WTC11 (cell line): ENCODE measurements at regions not wholly inside any gene's neighbourhood (a gene's known extent, or its start where the extent isn't known, plus 50 kb on each side); places are given as distances from the start of the nearest gene placed in this dataset.

Experiments used
- ATAC-seq: fragments of 200-7000 bp; cut with Tn5 transposase; 2 replicates; pipeline ENCODE4 v1.10.0; 2021; ENCODE audit warnings: mild to moderate bottlenecking, moderate library complexity
- CTCF ChIA-PET: fragments of 300-600 bp; sonication (Branson Sonifier 250); formaldehyde crosslinking; loops from one replicate; lab custom pipeline; 2021; ENCODE audit warnings: antibody characterized with exemption; lab: Charles Lee
- POLR2A ChIA-PET: fragments of 350-600 bp; sonication (Branson Sonifier 250); formaldehyde crosslinking; loops from one replicate; lab custom pipeline; 2021; ENCODE audit warnings: antibody characterized with exemption; lab: Charles Lee
- DNase-seq: peaks from one replicate; pipeline ENCODE4 v3.0.0; 2021; ENCODE audit warnings: low spot score
- H3K27ac Mint-ChIP-seq: 2 replicates; pipeline ENCODE4 v1.8.0; 2021; ENCODE audit warnings: mixed read lengths
- H3K27me3 Mint-ChIP-seq: 2 replicates; pipeline ENCODE4 v1.8.0; 2021; ENCODE audit warnings: low read depth, mild to moderate bottlenecking, moderate library complexity, mixed read lengths
- H3K36me3 Mint-ChIP-seq: 2 replicates; pipeline ENCODE4 v1.8.0; 2021; ENCODE audit warnings: mixed read lengths
- H3K4me1 Mint-ChIP-seq: 2 replicates; pipeline ENCODE4 v1.8.0; 2022; ENCODE audit warnings: mixed read lengths
- H3K4me3 Mint-ChIP-seq: 2 replicates; pipeline ENCODE4 v1.8.0; 2021; ENCODE audit warnings: mild to moderate bottlenecking, moderate library complexity, mixed read lengths
- H3K9me3 Mint-ChIP-seq: 2 replicates; pipeline ENCODE4 v1.8.0; 2021; ENCODE audit warnings: mixed read lengths
- ARID4B ChIP-seq: sonication (generic); formaldehyde crosslinking; IDR thresholded peaks from 2 replicates; pipeline ENCODE4 v1.8.0; 2023; ENCODE audit warnings: missing genetic modification reagents, mild to moderate bottlenecking, borderline replicate concordance
- ATF6 ChIP-seq: sonication (generic); formaldehyde crosslinking; IDR thresholded peaks from 2 replicates; pipeline ENCODE4 v1.8.1; 2023; ENCODE audit warnings: mild to moderate bottlenecking, missing genetic modification reagents
- CBFB ChIP-seq: sonication (generic); formaldehyde crosslinking; IDR thresholded peaks from 2 replicates; pipeline ENCODE4 v1.8.1; 2022; ENCODE audit warnings: mild to moderate bottlenecking, low read depth, missing genetic modification reagents
- ESRRA ChIP-seq: sonication (generic); formaldehyde crosslinking; IDR thresholded peaks from 2 replicates; pipeline ENCODE4 v1.8.1; 2022; ENCODE audit warnings: mild to moderate bottlenecking, missing genetic modification reagents, borderline replicate concordance
- IRF2 ChIP-seq: sonication (generic); formaldehyde crosslinking; IDR thresholded peaks from 2 replicates; pipeline ENCODE4 v1.8.0; 2022; ENCODE audit warnings: low read depth, missing genetic modification reagents, borderline replicate concordance
- MAX ChIP-seq: sonication (generic); formaldehyde crosslinking; IDR thresholded peaks from 2 replicates; pipeline ENCODE4 v1.8.0; 2022; ENCODE audit warnings: mild to moderate bottlenecking, missing genetic modification reagents
- NR2C2 ChIP-seq: sonication (generic); formaldehyde crosslinking; IDR thresholded peaks from 2 replicates; pipeline ENCODE4 v1.8.0; 2022; ENCODE audit warnings: mild to moderate bottlenecking, missing genetic modification reagents
- PRDM15 ChIP-seq: sonication (generic); formaldehyde crosslinking; IDR thresholded peaks from 2 replicates; pipeline ENCODE4 v1.8.0; 2022; ENCODE audit warnings: missing genetic modification reagents
- PREB ChIP-seq: sonication (generic); formaldehyde crosslinking; IDR thresholded peaks from 2 replicates; pipeline ENCODE4 v1.8.1; 2022; ENCODE audit warnings: mild to moderate bottlenecking, missing genetic modification reagents, moderate library complexity, borderline replicate concordance
- SOX15 ChIP-seq: fragments of 250-450 bp; sonication (Bioruptor Pico); IDR thresholded peaks from 2 replicates; pipeline ENCODE4 v1.9.0; 2021; ENCODE audit warnings: mild to moderate bottlenecking
- TEAD1 ChIP-seq: sonication (generic); formaldehyde crosslinking; IDR thresholded peaks from 2 replicates; pipeline ENCODE4 v1.8.0; 2022; ENCODE audit warnings: mild to moderate bottlenecking, missing genetic modification reagents
- TP53 ChIP-seq: sonication (generic); formaldehyde crosslinking; IDR thresholded peaks from 2 replicates; pipeline ENCODE4 v1.8.1; 2023; ENCODE audit warnings: mild to moderate bottlenecking, missing genetic modification reagents
- USF2 ChIP-seq: sonication (generic); formaldehyde crosslinking; IDR thresholded peaks from 2 replicates; pipeline ENCODE4 v1.8.1; 2023; ENCODE audit warnings: mild to moderate bottlenecking, missing genetic modification reagents, moderate library complexity
- ZNF121 ChIP-seq: sonication (generic); formaldehyde crosslinking; IDR thresholded peaks from 2 replicates; pipeline ENCODE4 v1.8.0; 2023; ENCODE audit warnings: missing genetic modification reagents
- ZNF138 ChIP-seq: sonication (generic); formaldehyde crosslinking; conservative IDR thresholded peaks from 2 replicates; pipeline ENCODE4 v1.8.1; 2022; ENCODE audit warnings: mild to moderate bottlenecking, moderate library complexity, missing genetic modification reagents
- ZNF396 ChIP-seq: fragments of 250-450 bp; sonication (Bioruptor Pico); IDR thresholded peaks from 2 replicates; pipeline ENCODE4 v1.8.0; 2021; ENCODE audit warnings: mild to moderate bottlenecking, moderate library complexity, borderline replicate concordance
- ZNF416 ChIP-seq: fragments of 250-450 bp; sonication (Bioruptor Pico); IDR thresholded peaks from 2 replicates; pipeline ENCODE4 v1.9.0; 2021; ENCODE audit warnings: mild to moderate bottlenecking, inconsistent platforms
- ZNF671 ChIP-seq: fragments of 250-450 bp; sonication (Bioruptor Pico); IDR thresholded peaks from 2 replicates; pipeline ENCODE4 v1.8.0; 2021; ENCODE audit warnings: mild to moderate bottlenecking
- TF ChIP-seq, protein P1 (sequence below): fragments of 200-600 bp; IDR thresholded peaks from 2 replicates; pipeline ENCODE4 v1.8.0; 2022; ENCODE audit warnings: antibody characterized with exemption

GRCh38 chr2:180325416-180326120 lies 318.5 kb upstream of the CWC22 start:
- H3K9me3 Mint-ChIP-seq, result peaks cover 11% of the 10 kb centered on the region
- H3K27me3 Mint-ChIP-seq, result no peaks in the 10 kb centered on the region
- no peak overlapping the region for H3K4me3 Mint-ChIP-seq
- DNase-seq (no peak), ATAC-seq (no peak)
- peaks cover 12% of the 10 kb centered on the region for H3K4me1 Mint-ChIP-seq
- CTCF ChIA-PET, result no interaction called here
- POLR2A ChIA-PET, result no interaction called here
- peaks cover 6% of the 10 kb centered on the region for H3K36me3 Mint-ChIP-seq
- H3K27ac Mint-ChIP-seq, result no peak overlapping the region
- TF ChIP-seq MAX (CRISPR knock-in tag) (no peak), ZNF671 (no peak), CBFB (no peak), ZNF416 (CRISPR knock-in tag) (no peak), PREB (CRISPR knock-in tag) (no peak), ZNF138 (CRISPR knock-in tag) (no peak), ZNF121 (no peak), SOX15 (CRISPR knock-in tag) (no peak), NR2C2 (CRISPR knock-in tag) (no peak), ESRRA (CRISPR knock-in tag) (no peak), ARID4B (CRISPR knock-in tag) (no peak), PRDM15 (CRISPR knock-in tag) (no peak), USF2 (CRISPR knock-in tag) (no peak), IRF2 (CRISPR knock-in tag) (no peak), TP53 (CRISPR knock-in tag) (no peak), TEAD1 (CRISPR knock-in tag) (no peak), ZNF396 (CRISPR knock-in tag) (no peak), ATF6 (no peak)
- TF ChIP-seq, protein P1, sequence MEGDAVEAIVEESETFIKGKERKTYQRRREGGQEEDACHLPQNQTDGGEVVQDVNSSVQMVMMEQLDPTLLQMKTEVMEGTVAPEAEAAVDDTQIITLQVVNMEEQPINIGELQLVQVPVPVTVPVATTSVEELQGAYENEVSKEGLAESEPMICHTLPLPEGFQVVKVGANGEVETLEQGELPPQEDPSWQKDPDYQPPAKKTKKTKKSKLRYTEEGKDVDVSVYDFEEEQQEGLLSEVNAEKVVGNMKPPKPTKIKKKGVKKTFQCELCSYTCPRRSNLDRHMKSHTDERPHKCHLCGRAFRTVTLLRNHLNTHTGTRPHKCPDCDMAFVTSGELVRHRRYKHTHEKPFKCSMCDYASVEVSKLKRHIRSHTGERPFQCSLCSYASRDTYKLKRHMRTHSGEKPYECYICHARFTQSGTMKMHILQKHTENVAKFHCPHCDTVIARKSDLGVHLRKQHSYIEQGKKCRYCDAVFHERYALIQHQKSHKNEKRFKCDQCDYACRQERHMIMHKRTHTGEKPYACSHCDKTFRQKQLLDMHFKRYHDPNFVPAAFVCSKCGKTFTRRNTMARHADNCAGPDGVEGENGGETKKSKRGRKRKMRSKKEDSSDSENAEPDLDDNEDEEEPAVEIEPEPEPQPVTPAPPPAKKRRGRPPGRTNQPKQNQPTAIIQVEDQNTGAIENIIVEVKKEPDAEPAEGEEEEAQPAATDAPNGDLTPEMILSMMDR, result no peak
